OCI-LY3 (cell line): ENCODE measurements at regions not wholly inside any gene's neighbourhood (a gene's known extent, or its start where the extent isn't known, plus 50 kb on each side); places are given as distances from the start of the nearest gene placed in this dataset.

Experiments used
- CTCF ChIP-seq: fragments of 200-600, 300-600 bp; sonication (generic); IDR thresholded peaks from 2 replicates; pipeline ENCODE4 v1.5.1; 2014; ENCODE audit warnings: antibody characterized with exemption, low read length, low read depth
- EZH2phosphoT487 ChIP-seq: fragments of 200-600 bp; shearing (Covaris generic); IDR thresholded peaks from 2 replicates; pipeline ENCODE4 v1.6.1; 2018; ENCODE audit warnings: antibody characterized with exemption, mixed run types, low read depth

- TF ChIP-seq CTCF: no peak
- no peak for TF ChIP-seq EZH2phosphoT487
These were observed 774.4 kb upstream of the POM121L12 start for GRCh38 chr7:52261057-52261456.
